ENCODE measurements at regions not wholly inside any gene's neighbourhood (a gene's known extent, or its start where the extent isn't known, plus 50 kb on each side); places are given as distances from the start of the nearest gene placed in this dataset.
"Not testable (repeated sequence)": the region's sequence is repeated elsewhere in the genome, so short reads cannot be mapped to it uniquely, and the experiment has no call there.

- WGBS = 88% methylated on average over 12 of the region's 12 CpGs
- Histone ChIP-seq H3K4me1 (ENCODE audit: insufficient read depth) (no peaks in the 10 kb centered on the region), H3K4me3 (ENCODE audit: low read depth, low read length) (no peak overlapping the region), H3K36me3 (ENCODE audit: insufficient read depth) (no peaks in the 10 kb centered on the region), H3K27ac (ENCODE audit: low read depth) (no peak overlapping the region)
- DNase-seq (ENCODE audit: extremely low spot score) = no peak
Observed at GRCh38 chr18:67788310-67789164, 272.0 kb upstream of the DSEL start.

DNA sequence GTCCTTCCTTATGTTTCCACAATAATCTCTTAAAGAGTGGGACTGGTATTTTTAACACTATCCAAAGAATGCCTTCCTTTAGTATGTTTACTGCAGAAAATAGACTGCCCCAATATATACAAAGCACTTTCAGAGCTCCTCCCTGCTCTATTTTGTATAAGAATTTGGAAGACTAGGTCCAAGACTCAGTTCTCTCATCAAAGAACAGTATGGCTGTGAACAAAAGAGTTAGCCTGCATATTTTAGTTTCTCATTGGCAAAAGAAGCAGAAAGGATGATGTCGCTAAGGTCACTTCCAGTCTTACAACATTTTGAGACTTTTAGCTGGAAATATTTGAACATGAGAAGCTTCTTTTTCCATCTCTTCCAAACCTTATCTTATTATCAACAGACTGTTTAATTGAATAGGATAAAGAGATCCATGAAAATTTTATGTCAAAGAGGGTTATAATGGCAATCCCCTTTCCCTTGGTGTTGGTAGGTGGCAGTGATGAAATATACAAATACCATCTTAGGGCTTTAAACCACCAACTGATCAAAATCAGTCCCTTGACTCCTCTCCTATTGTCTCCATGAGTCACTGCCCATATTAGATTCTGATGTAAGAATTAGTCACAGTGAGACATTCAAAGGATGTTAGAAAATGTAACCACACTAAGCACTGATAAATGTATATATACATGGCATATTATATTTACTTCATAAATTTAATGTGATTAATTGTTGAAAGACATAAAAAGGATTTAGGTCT, 266.9 kb upstream of the DSEL start:
- 89% methylated on average over 1 of the region's 1 CpG for whole genome bisulfite sequencing
- Histone ChIP-seq H3K4me3 (ENCODE audit: low read depth, low read length) (no peak overlapping the region), H3K27ac (ENCODE audit: low read depth) (no peak overlapping the region), H3K36me3 (ENCODE audit: insufficient read depth) (no peaks in the 10 kb centered on the region), H3K4me1 (ENCODE audit: insufficient read depth) (no peaks in the 10 kb centered on the region)
- no peak for DNase-seq (ENCODE audit: extremely low spot score)

- WGBS = 85% methylated on average over 3 of the region's 3 CpGs
- H3K27ac ChIP-seq (ENCODE audit: low read depth) = no peak overlapping the region
- no peaks in the 10 kb centered on the region for H3K36me3 ChIP-seq (ENCODE audit: insufficient read depth)
- no peak overlapping the region for H3K4me3 ChIP-seq (ENCODE audit: low read depth, low read length)
- no peaks in the 10 kb centered on the region for H3K4me1 ChIP-seq (ENCODE audit: insufficient read depth)
- DNase-seq (ENCODE audit: extremely low spot score) = no peak
Observed at GRCh38 chr18:67778016-67778415, 261.5 kb upstream of the DSEL start.

GRCh38 chr18:67776929-67777328, 260.4 kb upstream of the DSEL start:
- DNase-seq (ENCODE audit: extremely low spot score) = no peak
- H3K36me3 ChIP-seq (ENCODE audit: insufficient read depth) = no peaks in the 10 kb centered on the region
- WGBS = 52% methylated on average over 3 of the region's 3 CpGs
- no peak overlapping the region for H3K4me3 ChIP-seq (ENCODE audit: low read depth, low read length)
- H3K27ac ChIP-seq (ENCODE audit: low read depth) = no peak overlapping the region
- no peaks in the 10 kb centered on the region for H3K4me1 ChIP-seq (ENCODE audit: insufficient read depth)

- 89% methylated on average over 2 of the region's 2 CpGs for WGBS
- H3K36me3 ChIP-seq (ENCODE audit: insufficient read depth) = no peaks in the 10 kb centered on the region
Observed at GRCh38 chr18:67771271-67771670, 254.8 kb upstream of the DSEL start.

GRCh38 chr18:67770520-67770919, 254.0 kb upstream of the DSEL start:
- no peak for DNase-seq (ENCODE audit: extremely low spot score)
- Histone ChIP-seq H3K27ac (ENCODE audit: low read depth) (no peak overlapping the region), H3K36me3 (ENCODE audit: insufficient read depth) (no peaks in the 10 kb centered on the region), H3K4me3 (ENCODE audit: low read depth, low read length) (no peak overlapping the region), H3K4me1 (ENCODE audit: insufficient read depth) (no peaks in the 10 kb centered on the region)
- WGBS = 65% methylated on average over 5 of the region's 5 CpGs

More at GRCh38 chr18:67771271-67771670, 254.8 kb upstream of the DSEL start:
- Histone ChIP-seq H3K4me1 (ENCODE audit: insufficient read depth) (no peaks in the 10 kb centered on the region), H3K27ac (ENCODE audit: low read depth) (no peak overlapping the region), H3K4me3 (ENCODE audit: low read depth, low read length) (no peak overlapping the region)
- DNase-seq (ENCODE audit: extremely low spot score) = no peak

GRCh38 chr18:67766930-67767329, 250.4 kb upstream of the DSEL start:
- DNase-seq (ENCODE audit: extremely low spot score) = no peak
- no peak overlapping the region for H3K27ac ChIP-seq (ENCODE audit: low read depth)
- no peak overlapping the region for H3K4me3 ChIP-seq (ENCODE audit: low read depth, low read length)
- H3K36me3 ChIP-seq (ENCODE audit: insufficient read depth) = no peaks in the 10 kb centered on the region
- H3K4me1 ChIP-seq (ENCODE audit: insufficient read depth) = no peaks in the 10 kb centered on the region

GRCh38 chr18:67752211-67752610, 235.7 kb upstream of the DSEL start:
- 91% methylated on average over 1 of the region's 1 CpG for WGBS
- H3K4me3 ChIP-seq (ENCODE audit: low read depth, low read length); H3K4me1 ChIP-seq (ENCODE audit: insufficient read depth); DNase-seq (ENCODE audit: extremely low spot score); H3K27ac ChIP-seq (ENCODE audit: low read depth); H3K36me3 ChIP-seq (ENCODE audit: insufficient read depth): not testable (repeated sequence)

- no peaks in the 10 kb centered on the region for H3K4me1 ChIP-seq (ENCODE audit: insufficient read depth)
- 79% methylated on average over 1 of the region's 1 CpG for WGBS
- DNase-seq (ENCODE audit: extremely low spot score) = no peak
- no peak overlapping the region for H3K4me3 ChIP-seq (ENCODE audit: low read depth, low read length)
- H3K27ac ChIP-seq (ENCODE audit: low read depth) = no peak overlapping the region
- H3K36me3 ChIP-seq (ENCODE audit: insufficient read depth) = no peaks in the 10 kb centered on the region
Observed at GRCh38 chr18:67742954-67743353, 226.4 kb upstream of the DSEL start.

DNA sequence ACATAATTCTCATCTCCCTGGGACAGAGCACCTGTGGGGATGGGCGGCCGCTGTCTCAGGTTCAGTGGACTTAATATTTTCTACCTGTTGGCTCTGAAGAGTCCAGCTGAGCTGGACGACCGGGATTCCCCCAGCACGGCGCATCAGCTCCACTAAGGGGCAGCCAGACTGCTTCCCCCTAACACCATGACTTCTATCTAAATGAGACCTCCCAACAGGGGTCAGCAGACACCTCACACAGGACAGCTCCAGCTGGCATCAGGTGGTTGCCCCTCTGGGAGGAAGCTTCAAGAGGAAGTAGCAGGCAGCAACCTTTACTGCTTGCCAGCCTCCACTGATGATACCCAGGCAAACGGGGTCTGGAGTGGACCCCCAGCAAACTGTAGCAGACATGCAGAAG, 226.0 kb upstream of the DSEL start:
- H3K36me3 ChIP-seq (ENCODE audit: insufficient read depth) = no peaks in the 10 kb centered on the region
- no peaks in the 10 kb centered on the region for H3K4me1 ChIP-seq (ENCODE audit: insufficient read depth)
- no peak overlapping the region for H3K4me3 ChIP-seq (ENCODE audit: low read depth, low read length)
- DNase-seq (ENCODE audit: extremely low spot score) = no peak
- WGBS = 82% methylated on average over 7 of the region's 7 CpGs
- no peak overlapping the region for H3K27ac ChIP-seq (ENCODE audit: low read depth)

DNA sequence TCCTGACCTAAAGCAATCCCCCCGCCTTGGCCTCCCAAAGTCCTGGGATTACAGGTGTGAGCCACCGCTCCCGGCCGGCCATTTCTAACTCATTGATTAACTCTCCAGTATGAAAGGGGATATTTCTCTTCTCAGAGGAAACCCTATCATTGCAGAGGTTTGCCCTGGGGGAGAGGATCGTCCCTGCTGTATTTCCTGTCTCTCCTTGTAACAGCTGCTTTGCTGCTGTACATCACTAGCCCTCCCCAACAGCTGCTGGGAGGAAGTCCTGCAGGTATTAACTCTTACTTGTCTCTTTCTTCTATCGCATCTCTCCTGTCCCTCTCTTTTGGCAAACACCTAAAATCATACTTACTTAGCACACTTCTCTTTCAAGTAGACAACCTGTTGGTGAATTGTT, 219.0 kb upstream of the DSEL start:
- no peak for DNase-seq (ENCODE audit: extremely low spot score)
- no peaks in the 10 kb centered on the region for H3K4me1 ChIP-seq (ENCODE audit: insufficient read depth)
- H3K36me3 ChIP-seq (ENCODE audit: insufficient read depth) = no peaks in the 10 kb centered on the region
- H3K27ac ChIP-seq (ENCODE audit: low read depth) = no peak overlapping the region
- 67% methylated on average over 6 of the region's 6 CpGs for WGBS
- no peak overlapping the region for H3K4me3 ChIP-seq (ENCODE audit: low read depth, low read length)

GRCh38 chr18:67733088-67733487, 216.6 kb upstream of the DSEL start:
- Histone ChIP-seq H3K36me3 (ENCODE audit: insufficient read depth) (no peaks in the 10 kb centered on the region), H3K4me1 (ENCODE audit: insufficient read depth) (no peaks in the 10 kb centered on the region), H3K4me3 (ENCODE audit: low read depth, low read length) (no peak overlapping the region), H3K27ac (ENCODE audit: low read depth) (no peak overlapping the region)
- no peak for DNase-seq (ENCODE audit: extremely low spot score)
- 55% methylated on average over 1 of the region's 1 CpG for whole genome bisulfite sequencing

GRCh38 chr18:67731851-67732250, 215.3 kb upstream of the DSEL start:
- no peak overlapping the region for H3K27ac ChIP-seq (ENCODE audit: low read depth)
- WGBS = 75% methylated on average over 1 of the region's 1 CpG
- H3K36me3 ChIP-seq (ENCODE audit: insufficient read depth) = no peaks in the 10 kb centered on the region
- no peak overlapping the region for H3K4me3 ChIP-seq (ENCODE audit: low read depth, low read length)
- DNase-seq (ENCODE audit: extremely low spot score) = no peak
- H3K4me1 ChIP-seq (ENCODE audit: insufficient read depth) = no peaks in the 10 kb centered on the region

- H3K27ac ChIP-seq (ENCODE audit: low read depth) = no peak overlapping the region
- H3K4me3 ChIP-seq (ENCODE audit: low read depth, low read length) = no peak overlapping the region
- DNase-seq (ENCODE audit: extremely low spot score) = no peak
- 91% methylated on average over 4 of the region's 4 CpGs for WGBS
- no peaks in the 10 kb centered on the region for H3K4me1 ChIP-seq (ENCODE audit: insufficient read depth)
- no peaks in the 10 kb centered on the region for H3K36me3 ChIP-seq (ENCODE audit: insufficient read depth)
Observed at GRCh38 chr18:67730886-67731285, 214.4 kb upstream of the DSEL start.

All from urinary bladder (tissue), 3 donors.